ENCODE measurements at regions not wholly inside any gene's neighbourhood (a gene's known extent, or its start where the extent isn't known, plus 50 kb on each side); places are given as distances from the start of the nearest gene placed in this dataset.

DNA sequence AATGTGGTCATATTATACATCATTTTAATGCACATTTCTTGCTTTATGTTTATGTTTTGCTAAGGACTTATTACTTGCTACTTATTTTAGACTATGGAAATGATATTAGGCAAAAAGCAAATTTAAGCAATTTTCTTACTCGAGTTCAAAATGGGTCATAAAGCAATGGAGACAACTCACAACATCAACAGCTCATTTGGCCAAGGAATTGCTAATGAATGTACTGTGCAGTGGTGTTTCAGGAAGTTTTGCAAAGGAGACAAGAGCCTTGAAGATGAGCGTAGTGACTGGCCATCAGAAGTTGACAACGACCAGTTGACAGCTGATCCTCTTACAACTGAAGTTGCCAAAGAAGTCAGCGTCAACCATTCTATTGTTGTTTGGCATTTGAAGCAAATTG, 831.8 kb upstream of the SEL1L start:
- TF ChIP-seq CTCF (IDR thresholded peaks at IDR 0.05), result no peak
- TF ChIP-seq POLR2AphosphoS5 (IDR thresholded peaks at IDR 0.05; ENCODE audit: low read depth, low read length), result no peak
